ENCODE measurements at regions not wholly inside any gene's neighbourhood (a gene's known extent, or its start where the extent isn't known, plus 50 kb on each side); places are given as distances from the start of the nearest gene placed in this dataset.
A peak's percentile ranks its signal among the peaks of the same experiment; 100 is the strongest.

DNA sequence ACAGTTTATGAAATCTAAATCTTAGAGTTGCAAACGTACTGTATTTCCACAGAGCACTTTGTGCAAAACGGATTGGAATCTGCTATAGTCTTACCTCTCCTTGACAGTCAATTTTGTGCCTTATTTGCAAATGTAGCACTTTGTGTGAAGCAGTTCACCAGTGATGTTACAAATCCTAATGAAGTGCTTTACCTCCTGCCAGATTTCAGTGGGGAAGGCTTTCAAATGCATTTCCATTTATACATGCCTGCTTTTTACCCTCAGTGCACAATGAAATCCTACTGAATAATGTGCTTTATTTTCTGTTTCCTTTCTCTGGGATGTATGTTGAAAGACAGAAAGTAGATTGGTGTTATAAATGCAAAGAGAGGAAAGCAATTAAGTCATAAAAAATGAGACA lies 2141.6 kb upstream of the C9orf72 start:
- TF ChIP-seq, protein P1, sequence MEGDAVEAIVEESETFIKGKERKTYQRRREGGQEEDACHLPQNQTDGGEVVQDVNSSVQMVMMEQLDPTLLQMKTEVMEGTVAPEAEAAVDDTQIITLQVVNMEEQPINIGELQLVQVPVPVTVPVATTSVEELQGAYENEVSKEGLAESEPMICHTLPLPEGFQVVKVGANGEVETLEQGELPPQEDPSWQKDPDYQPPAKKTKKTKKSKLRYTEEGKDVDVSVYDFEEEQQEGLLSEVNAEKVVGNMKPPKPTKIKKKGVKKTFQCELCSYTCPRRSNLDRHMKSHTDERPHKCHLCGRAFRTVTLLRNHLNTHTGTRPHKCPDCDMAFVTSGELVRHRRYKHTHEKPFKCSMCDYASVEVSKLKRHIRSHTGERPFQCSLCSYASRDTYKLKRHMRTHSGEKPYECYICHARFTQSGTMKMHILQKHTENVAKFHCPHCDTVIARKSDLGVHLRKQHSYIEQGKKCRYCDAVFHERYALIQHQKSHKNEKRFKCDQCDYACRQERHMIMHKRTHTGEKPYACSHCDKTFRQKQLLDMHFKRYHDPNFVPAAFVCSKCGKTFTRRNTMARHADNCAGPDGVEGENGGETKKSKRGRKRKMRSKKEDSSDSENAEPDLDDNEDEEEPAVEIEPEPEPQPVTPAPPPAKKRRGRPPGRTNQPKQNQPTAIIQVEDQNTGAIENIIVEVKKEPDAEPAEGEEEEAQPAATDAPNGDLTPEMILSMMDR (IDR thresholded peaks at IDR 0.05) = no peak
- no peak for ATAC-seq
- intact Hi-C loops (cut with DNase I) = no loop called here

DNA sequence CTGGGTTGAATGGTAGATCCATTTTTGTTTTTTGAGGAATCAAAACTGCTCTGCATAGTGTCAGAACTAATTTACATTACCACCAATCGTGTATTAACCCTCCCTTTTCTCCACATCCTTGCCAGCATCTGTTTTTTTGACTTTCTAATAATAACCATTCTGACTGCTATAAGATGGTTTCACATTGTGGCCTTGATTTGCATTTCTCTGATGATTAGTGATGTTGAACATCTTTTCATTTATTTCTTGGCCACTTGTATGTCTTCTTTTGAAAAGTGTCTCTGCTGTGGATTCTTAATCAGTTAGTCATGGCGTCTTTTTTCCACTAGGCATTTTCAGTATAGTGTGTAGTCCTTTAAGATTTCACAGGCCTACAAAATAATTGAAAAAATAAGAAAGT lies 2144.3 kb upstream of the C9orf72 start:
- Histone ChIP-seq H3K4me3 (no peak overlapping the region), H3K9me3 (no peaks in the 10 kb centered on the region), H3K27me3 (no peaks in the 10 kb centered on the region), H3K36me3 (no peaks in the 10 kb centered on the region), H3K4me1 (no peaks in the 10 kb centered on the region), H3K27ac (no peak overlapping the region)
- intact Hi-C loops (cut with DNase I) = no loop called here
- ATAC-seq (no peak), DNase-seq (no peak)
- TF ChIP-seq, protein P1 (IDR thresholded peaks at IDR 0.05) = no peak

More for the DNA sequence above, 2141.6 kb upstream of the C9orf72 start:
- Histone ChIP-seq H3K36me3 (no peaks in the 10 kb centered on the region), H3K4me1 (no peaks in the 10 kb centered on the region), H3K4me3 (no peak overlapping the region), H3K9me3 (no peaks in the 10 kb centered on the region), H3K27me3 (no peaks in the 10 kb centered on the region), H3K27ac (no peak overlapping the region)
- no peak for DNase-seq

DNA sequence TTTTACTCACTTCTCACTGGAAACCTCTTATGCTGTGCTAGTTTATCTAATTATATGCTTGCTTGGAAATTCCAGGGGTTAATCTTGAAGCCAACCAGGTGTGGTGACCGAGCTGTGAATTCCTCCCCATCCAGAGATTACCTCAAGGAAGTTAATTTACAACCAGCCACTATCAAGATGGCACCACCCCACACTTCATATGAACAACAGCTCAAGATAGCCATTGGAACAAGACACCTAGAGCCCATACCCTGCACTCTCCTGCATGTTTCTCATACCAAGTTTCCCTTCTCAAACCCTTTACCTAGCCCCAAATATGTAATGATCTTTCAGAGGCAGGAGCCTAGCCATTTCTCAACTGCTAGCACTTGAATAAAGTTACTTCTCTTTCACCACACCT lies 2156.9 kb upstream of the C9orf72 start:
- ATAC-seq (peak; percentile 85), DNase-seq (no peak)
- no peak overlapping the region for H3K27ac ChIP-seq
- no peaks in the 10 kb centered on the region for H3K4me1 ChIP-seq
- no peaks in the 10 kb centered on the region for H3K36me3 ChIP-seq
- TF ChIP-seq, protein P1 (IDR thresholded peaks at IDR 0.05) = no peak
- no peaks in the 10 kb centered on the region for H3K27me3 ChIP-seq
- no peak overlapping the region for H3K4me3 ChIP-seq
- intact Hi-C loops (cut with DNase I) = no loop called here
- H3K9me3 ChIP-seq = no peaks in the 10 kb centered on the region

DNA sequence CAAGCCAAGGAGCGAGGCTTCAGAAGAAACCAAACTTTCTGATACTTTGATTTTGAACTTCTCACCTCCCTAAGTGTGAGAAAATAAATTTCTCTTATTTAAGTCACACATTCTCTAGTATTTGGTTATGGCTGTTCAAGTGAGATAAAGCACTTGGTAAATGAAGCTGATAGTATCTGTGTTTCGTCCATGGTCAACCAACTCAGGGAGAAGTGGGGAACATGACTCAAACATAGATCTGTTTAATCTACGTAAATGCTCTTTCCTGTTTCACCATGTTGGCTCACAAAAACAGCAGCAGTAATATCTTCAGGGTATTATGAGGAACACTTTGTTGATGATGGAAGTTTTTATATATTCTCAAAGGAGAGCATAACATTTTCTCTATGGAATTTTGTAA lies 2167.2 kb upstream of the C9orf72 start:
- DNase-seq (no peak), ATAC-seq (no peak)
- Histone ChIP-seq H3K9me3 (no peaks in the 10 kb centered on the region), H3K4me1 (no peaks in the 10 kb centered on the region), H3K36me3 (no peaks in the 10 kb centered on the region), H3K27ac (no peak overlapping the region), H3K27me3 (no peaks in the 10 kb centered on the region), H3K4me3 (no peak overlapping the region)
- TF ChIP-seq, protein P1 (IDR thresholded peaks at IDR 0.05) = no peak
- intact Hi-C loops (cut with DNase I) = no loop called here

DNA sequence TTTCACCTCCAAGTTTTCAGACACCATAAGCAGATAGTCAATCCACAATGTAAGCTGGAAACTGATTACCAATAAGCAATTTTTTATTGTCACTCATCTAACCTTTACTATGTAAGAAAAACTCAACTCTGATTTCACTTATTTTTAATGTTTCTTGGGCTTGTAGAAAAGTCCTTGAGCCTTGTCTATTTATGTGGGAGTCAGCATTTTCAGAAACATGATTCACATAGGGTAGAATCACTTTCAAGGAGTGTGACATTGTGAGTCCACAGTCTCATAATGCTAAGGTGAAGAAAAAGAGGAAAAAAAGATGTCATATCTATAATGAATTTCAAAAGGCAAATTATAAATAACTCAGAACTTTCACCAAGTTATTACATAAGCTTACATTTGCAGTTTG lies 2167.9 kb upstream of the C9orf72 start:
- no peak for ATAC-seq
- Histone ChIP-seq H3K27ac (no peak overlapping the region), H3K9me3 (no peaks in the 10 kb centered on the region), H3K4me1 (no peaks in the 10 kb centered on the region), H3K4me3 (no peak overlapping the region), H3K27me3 (no peaks in the 10 kb centered on the region), H3K36me3 (no peaks in the 10 kb centered on the region)
- DNase-seq = no peak
- intact Hi-C loops (cut with DNase I) = no loop called here
- TF ChIP-seq, protein P1 (IDR thresholded peaks at IDR 0.05) = no peak

DNA sequence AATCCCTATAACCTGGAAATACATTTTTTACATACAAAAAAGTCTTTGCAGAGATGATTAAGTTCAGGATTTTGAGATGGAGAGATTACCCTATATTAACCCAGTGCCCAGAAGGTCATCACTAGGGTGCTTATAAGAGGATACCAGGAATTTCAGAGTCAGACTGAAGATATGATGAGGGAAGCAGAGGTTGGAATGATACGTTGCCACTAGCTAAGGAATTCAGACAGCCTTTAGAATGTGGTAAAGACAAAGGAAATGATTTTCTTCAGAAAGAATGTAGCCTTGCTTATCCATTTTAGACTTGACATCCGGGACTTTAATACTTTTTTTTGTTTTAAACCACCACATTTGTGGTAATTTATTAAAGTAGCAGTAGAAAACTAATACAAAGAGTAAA lies 2176.8 kb upstream of the C9orf72 start:
- Histone ChIP-seq H3K4me3 (no peak overlapping the region), H3K36me3 (no peaks in the 10 kb centered on the region), H3K27me3 (no peaks in the 10 kb centered on the region), H3K9me3 (no peaks in the 10 kb centered on the region), H3K27ac (no peak overlapping the region), H3K4me1 (no peaks in the 10 kb centered on the region)
- DNase-seq (no peak), ATAC-seq (no peak)
- TF ChIP-seq, protein P1 (IDR thresholded peaks at IDR 0.05) = no peak
- intact Hi-C loops (cut with DNase I) = no loop called here
